Esophagus muscularis mucosa (tissue), 3 donors: ENCODE measurements at regions not wholly inside any gene's neighbourhood (a gene's known extent, or its start where the extent isn't known, plus 50 kb on each side); places are given as distances from the start of the nearest gene placed in this dataset.

Experiments used
- EP300 ChIP-seq: sonication (generic); formaldehyde crosslinking; IDR thresholded peaks from one replicate; pipeline ENCODE4 v1.6.1; 2017; ENCODE audit warnings: antibody characterized with exemption
- TF ChIP-seq, protein P1 (sequence below), 3 experiments: fragments of 200-600 bp in 2 of 3; fragments of 450-650 bp in 1 of 3; sonication (generic) in 2 of 3; IDR thresholded peaks; one replicate each; pipeline ENCODE4 v1.5.1; 2017 to 2019; ENCODE audit warnings: antibody characterized with exemption in 3 of 3, mild to moderate bottlenecking in 2 of 3, moderate library complexity in 1 of 3

DNA sequence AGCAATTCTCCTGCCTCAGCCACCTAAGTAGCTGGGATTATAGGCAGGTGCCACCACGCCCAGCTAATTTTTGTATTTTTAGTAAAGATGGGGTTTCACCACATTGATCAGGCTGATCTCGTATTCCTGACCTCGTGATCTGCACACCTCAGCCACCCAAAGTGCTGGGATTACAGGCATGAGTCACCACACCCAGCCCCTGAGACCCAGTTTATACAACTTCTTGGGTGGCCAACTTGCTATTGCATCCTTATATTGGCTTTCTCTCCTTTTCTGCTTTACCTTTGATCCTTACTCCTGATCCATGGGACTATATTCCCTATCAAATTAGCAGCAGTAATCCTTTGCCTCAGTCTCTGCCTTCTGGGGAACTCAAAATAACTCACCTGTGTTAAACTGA, 659.1 kb downstream of the PRELID2 start:
- TF ChIP-seq, protein P1, sequence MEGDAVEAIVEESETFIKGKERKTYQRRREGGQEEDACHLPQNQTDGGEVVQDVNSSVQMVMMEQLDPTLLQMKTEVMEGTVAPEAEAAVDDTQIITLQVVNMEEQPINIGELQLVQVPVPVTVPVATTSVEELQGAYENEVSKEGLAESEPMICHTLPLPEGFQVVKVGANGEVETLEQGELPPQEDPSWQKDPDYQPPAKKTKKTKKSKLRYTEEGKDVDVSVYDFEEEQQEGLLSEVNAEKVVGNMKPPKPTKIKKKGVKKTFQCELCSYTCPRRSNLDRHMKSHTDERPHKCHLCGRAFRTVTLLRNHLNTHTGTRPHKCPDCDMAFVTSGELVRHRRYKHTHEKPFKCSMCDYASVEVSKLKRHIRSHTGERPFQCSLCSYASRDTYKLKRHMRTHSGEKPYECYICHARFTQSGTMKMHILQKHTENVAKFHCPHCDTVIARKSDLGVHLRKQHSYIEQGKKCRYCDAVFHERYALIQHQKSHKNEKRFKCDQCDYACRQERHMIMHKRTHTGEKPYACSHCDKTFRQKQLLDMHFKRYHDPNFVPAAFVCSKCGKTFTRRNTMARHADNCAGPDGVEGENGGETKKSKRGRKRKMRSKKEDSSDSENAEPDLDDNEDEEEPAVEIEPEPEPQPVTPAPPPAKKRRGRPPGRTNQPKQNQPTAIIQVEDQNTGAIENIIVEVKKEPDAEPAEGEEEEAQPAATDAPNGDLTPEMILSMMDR (IDR thresholded peaks at IDR 0.05) = no peak
- no peak for TF ChIP-seq EP300
